ENCODE measurements at regions not wholly inside any gene's neighbourhood (a gene's known extent, or its start where the extent isn't known, plus 50 kb on each side); places are given as distances from the start of the nearest gene placed in this dataset.

GRCh38 chr2:47267711-47268086, 91.4 kb upstream of the CALM2 start:
- H3K27ac ChIP-seq, result no peak overlapping the region
- no peak for TF ChIP-seq POLR2A (IDR thresholded peaks at IDR 0.05)
- H3K27me3 ChIP-seq, result no peaks in the 10 kb centered on the region
- no peaks in the 10 kb centered on the region for H3K9me3 ChIP-seq
- H3K4me3 ChIP-seq, result no peak overlapping the region
- H3K4me1 ChIP-seq, result no peaks in the 10 kb centered on the region
- H3K36me3 ChIP-seq, result no peaks in the 10 kb centered on the region
- no peak for DNase-seq
- intact Hi-C loops (cut with DNase I; ENCODE audit: low total_unique reads), result no loop called here

DNA sequence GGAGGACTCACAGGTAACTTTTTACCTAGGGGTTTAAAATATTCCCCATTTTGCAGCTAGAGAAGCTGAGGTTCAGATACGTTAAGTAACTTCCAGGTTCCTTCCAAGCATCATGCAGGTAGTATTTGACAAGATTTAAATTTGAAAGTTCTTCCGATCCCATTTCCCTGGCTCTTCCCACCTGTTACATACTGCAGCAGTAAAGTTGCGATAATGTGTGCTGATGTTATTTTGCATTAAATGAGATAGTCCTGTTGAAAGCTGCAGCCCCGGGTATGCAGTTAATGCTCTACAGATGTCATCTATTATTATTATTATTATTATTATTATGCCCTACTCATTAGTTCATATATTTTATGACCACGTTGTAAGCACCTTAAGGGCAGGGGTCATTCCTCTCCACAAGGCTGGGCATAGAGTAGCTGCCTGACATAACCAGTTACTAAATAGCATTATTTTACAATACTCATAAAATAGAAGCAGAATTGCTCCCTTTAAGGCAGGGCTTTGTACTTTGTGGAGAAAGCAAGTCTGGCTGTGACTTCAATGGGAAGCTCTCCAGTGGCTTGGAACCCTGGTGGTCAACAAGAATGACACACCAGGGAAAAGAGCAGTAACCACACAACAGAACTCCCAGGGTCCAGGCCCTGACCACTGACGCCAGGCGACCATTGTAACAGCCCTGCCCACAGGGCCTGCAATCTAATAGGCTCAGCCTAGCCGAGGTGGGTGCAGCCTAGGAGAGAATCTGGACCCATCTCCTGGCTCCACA, 90.8 kb upstream of the CALM2 start:
- H3K4me3 ChIP-seq, result no peak overlapping the region
- no peaks in the 10 kb centered on the region for H3K4me1 ChIP-seq
- H3K9me3 ChIP-seq, result no peaks in the 10 kb centered on the region
- intact Hi-C loops (cut with DNase I; ENCODE audit: low total_unique reads), result no loop called here
- DNase-seq, result no peak
- no peaks in the 10 kb centered on the region for H3K36me3 ChIP-seq
- no peaks in the 10 kb centered on the region for H3K27me3 ChIP-seq
- no peak for TF ChIP-seq POLR2A (IDR thresholded peaks at IDR 0.05)
- TF ChIP-seq, protein P1, sequence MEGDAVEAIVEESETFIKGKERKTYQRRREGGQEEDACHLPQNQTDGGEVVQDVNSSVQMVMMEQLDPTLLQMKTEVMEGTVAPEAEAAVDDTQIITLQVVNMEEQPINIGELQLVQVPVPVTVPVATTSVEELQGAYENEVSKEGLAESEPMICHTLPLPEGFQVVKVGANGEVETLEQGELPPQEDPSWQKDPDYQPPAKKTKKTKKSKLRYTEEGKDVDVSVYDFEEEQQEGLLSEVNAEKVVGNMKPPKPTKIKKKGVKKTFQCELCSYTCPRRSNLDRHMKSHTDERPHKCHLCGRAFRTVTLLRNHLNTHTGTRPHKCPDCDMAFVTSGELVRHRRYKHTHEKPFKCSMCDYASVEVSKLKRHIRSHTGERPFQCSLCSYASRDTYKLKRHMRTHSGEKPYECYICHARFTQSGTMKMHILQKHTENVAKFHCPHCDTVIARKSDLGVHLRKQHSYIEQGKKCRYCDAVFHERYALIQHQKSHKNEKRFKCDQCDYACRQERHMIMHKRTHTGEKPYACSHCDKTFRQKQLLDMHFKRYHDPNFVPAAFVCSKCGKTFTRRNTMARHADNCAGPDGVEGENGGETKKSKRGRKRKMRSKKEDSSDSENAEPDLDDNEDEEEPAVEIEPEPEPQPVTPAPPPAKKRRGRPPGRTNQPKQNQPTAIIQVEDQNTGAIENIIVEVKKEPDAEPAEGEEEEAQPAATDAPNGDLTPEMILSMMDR (IDR thresholded peaks at IDR 0.05), result no peak
- no peak overlapping the region for H3K27ac ChIP-seq

DNA sequence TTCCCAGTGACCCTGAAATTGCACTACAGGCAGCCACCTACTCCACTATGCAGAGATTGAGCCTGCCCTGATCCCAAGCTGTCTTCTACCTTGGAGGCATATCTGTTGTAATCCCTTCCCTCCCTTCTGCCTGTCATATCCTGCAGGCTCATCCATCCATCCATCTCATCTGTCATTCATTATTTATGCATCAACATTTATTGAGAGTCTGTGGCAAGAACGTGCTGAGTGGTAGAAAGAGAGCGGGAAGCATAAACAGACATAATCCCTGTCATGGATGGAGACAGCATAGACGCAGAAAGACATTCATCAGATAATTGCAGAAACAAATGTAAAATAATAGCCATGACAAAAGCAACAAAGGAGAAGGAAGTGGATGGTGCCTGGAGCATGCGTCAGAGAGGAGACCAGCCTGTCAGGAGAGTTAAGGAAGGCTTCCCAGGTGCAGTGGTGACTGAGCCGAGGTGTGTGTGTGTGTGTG, 89.5 kb upstream of the CALM2 start:
- no peaks in the 10 kb centered on the region for H3K27me3 ChIP-seq
- no peak for DNase-seq
- H3K9me3 ChIP-seq, result no peaks in the 10 kb centered on the region
- intact Hi-C loops (cut with DNase I; ENCODE audit: low total_unique reads), result no loop called here
- no peak for TF ChIP-seq POLR2A (IDR thresholded peaks at IDR 0.05)
- TF ChIP-seq, protein P1 (IDR thresholded peaks at IDR 0.05), result no peak
- no peaks in the 10 kb centered on the region for H3K4me1 ChIP-seq
- no peak overlapping the region for H3K27ac ChIP-seq
- H3K4me3 ChIP-seq, result no peak overlapping the region
- H3K36me3 ChIP-seq, result no peaks in the 10 kb centered on the region

DNA sequence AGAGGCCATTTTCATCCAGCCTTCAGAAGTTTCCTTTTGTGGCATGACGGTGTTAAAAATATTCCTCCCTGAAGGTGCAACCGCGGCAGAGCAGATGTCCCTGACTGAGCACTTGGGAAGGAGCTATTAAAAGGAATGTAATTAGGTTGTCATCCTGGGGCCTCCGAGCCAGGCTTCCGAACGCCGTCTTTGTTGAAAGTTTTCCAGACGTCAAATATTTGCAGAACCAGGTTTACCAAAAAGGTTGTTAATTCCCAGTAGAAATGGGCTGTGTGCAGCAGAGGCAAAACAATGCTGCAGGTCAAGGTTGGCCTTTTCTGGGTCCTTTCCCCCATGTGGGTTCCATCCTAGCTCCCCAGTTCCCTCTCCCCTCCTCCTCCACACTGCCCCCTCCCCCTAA, 88.8 kb upstream of the CALM2 start:
- no peaks in the 10 kb centered on the region for H3K27me3 ChIP-seq
- no peak overlapping the region for H3K4me3 ChIP-seq
- no peak for DNase-seq
- no peak overlapping the region for H3K27ac ChIP-seq
- no peaks in the 10 kb centered on the region for H3K4me1 ChIP-seq
- intact Hi-C loops (cut with DNase I; ENCODE audit: low total_unique reads), result no loop called here
- TF ChIP-seq, protein P1 (IDR thresholded peaks at IDR 0.05), result no peak
- TF ChIP-seq POLR2A (IDR thresholded peaks at IDR 0.05), result no peak
- no peaks in the 10 kb centered on the region for H3K9me3 ChIP-seq
- no peaks in the 10 kb centered on the region for H3K36me3 ChIP-seq

DNA sequence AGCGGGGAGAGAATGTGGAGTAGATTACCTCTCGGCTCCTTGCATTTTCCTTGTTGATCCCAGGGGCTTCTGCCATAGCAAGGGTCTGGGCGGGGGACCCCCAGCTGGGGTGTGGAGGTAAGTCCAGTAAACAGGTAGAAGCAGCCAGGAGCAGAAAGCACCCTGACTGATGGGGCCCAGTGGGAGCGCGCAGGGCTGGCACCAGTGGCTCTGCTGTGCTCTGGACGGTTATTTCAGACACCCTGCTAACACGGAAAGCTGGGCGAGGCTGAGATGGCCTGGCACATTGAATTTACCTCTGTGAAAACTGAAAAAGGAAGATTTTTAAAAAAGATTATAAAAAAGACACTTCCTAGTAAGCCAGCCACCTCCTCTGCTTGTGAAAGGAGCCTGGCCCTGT, 88.4 kb upstream of the CALM2 start:
- Histone ChIP-seq H3K4me3 (no peak overlapping the region), H3K4me1 (no peaks in the 10 kb centered on the region), H3K9me3 (no peaks in the 10 kb centered on the region), H3K36me3 (no peaks in the 10 kb centered on the region), H3K27me3 (no peaks in the 10 kb centered on the region), H3K27ac (no peak overlapping the region)
- intact Hi-C loops (cut with DNase I; ENCODE audit: low total_unique reads), result no loop called here
- no peak for DNase-seq
- TF ChIP-seq, protein P1 (IDR thresholded peaks at IDR 0.05), result no peak
- no peak for TF ChIP-seq POLR2A (IDR thresholded peaks at IDR 0.05)
